ENCODE measurements at regions not wholly inside any gene's neighbourhood (a gene's known extent, or its start where the extent isn't known, plus 50 kb on each side); places are given as distances from the start of the nearest gene placed in this dataset.

DNA sequence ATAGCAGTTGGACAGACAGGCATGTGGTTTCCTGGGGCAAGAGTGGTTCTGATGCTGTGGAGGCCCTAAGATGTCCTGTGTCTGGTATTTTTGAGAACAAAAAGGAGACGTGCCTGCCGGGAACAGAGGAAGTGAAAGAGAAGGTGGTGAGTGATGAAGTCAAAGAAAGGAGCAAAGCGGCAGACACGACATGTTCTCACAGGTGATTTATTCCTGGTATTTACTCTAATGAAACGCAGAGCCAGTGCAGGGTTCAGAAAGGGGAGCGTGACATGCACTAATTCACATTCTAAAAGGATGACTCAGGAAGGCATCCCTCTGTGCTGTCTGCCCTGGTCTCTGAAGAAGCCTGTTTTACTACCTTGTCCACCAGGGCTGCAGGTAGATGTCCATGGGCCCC lies 211.0 kb downstream of the KCNE4 start:
- no peak for TF ChIP-seq EZH2 (IDR thresholded peaks at IDR 0.05; ENCODE audit: low read length, missing control alignments)
- TF ChIP-seq CTCF (conservative IDR thresholded peaks at IDR 0.05 in 1 of 2, IDR thresholded peaks at IDR 0.05 in 1 of 2; ENCODE audit: low read depth in 1 of 2, low read length in 2 of 2): no peak
- H2AFZ ChIP-seq (ENCODE audit: low read length): no peak overlapping the region
- DNase-seq (ENCODE audit: low read depth in 2 of 2): peak in 1 of 2 donors; percentile 54
- H4K20me1 ChIP-seq (ENCODE audit: control insufficient read depth, extremely low read depth, insufficient read depth, low read length): no peaks in the 10 kb centered on the region
- H3K4me3 ChIP-seq (replicated peaks in 1 of 4; ENCODE audit: control extremely low read depth in 1 of 4, insufficient read depth in 1 of 4, low read depth in 3 of 4, low read length in 4 of 4): no peak overlapping the region
- no peak overlapping the region for H3K4me2 ChIP-seq (ENCODE audit: extremely low read depth, insufficient read depth, low read length)
- no peaks in the 10 kb centered on the region for H3K4me1 ChIP-seq (ENCODE audit: control insufficient read depth, extremely low read depth, insufficient read depth, low read length)
- H3K9me3 ChIP-seq (ENCODE audit: control insufficient read depth, insufficient read depth, low read depth, low read length): no peaks in the 10 kb centered on the region
- no peaks in the 10 kb centered on the region for H3K79me2 ChIP-seq (ENCODE audit: control insufficient read depth, insufficient read depth, low read length)
- H3K9ac ChIP-seq (ENCODE audit: insufficient read depth, low read length): no peak overlapping the region
- H3K27me3 ChIP-seq (ENCODE audit: control insufficient read depth, insufficient read depth, low read length): no peaks in the 10 kb centered on the region
- no peaks in the 10 kb centered on the region for H3K36me3 ChIP-seq (ENCODE audit: control insufficient read depth, insufficient read depth, low read length)
- no peak overlapping the region for H3K27ac ChIP-seq (ENCODE audit: insufficient read depth, low read length)

- Histone ChIP-seq H3K79me2 (ENCODE audit: control insufficient read depth, insufficient read depth, low read length) (no peaks in the 10 kb centered on the region), H3K4me2 (ENCODE audit: extremely low read depth, insufficient read depth, low read length) (no peak overlapping the region), H3K9ac (ENCODE audit: insufficient read depth, low read length) (no peak overlapping the region), H2AFZ (ENCODE audit: low read length) (no peak overlapping the region), H3K27ac (ENCODE audit: insufficient read depth, low read length) (no peak overlapping the region), H3K36me3 (ENCODE audit: control insufficient read depth, insufficient read depth, low read length) (no peaks in the 10 kb centered on the region), H3K4me1 (ENCODE audit: control insufficient read depth, extremely low read depth, insufficient read depth, low read length) (no peaks in the 10 kb centered on the region), H3K27me3 (ENCODE audit: control insufficient read depth, insufficient read depth, low read length) (no peaks in the 10 kb centered on the region), H3K9me3 (ENCODE audit: control insufficient read depth, insufficient read depth, low read depth, low read length) (no peaks in the 10 kb centered on the region), H4K20me1 (ENCODE audit: control insufficient read depth, extremely low read depth, insufficient read depth, low read length) (no peaks in the 10 kb centered on the region), H3K4me3 (replicated peaks in 1 of 4; ENCODE audit: control extremely low read depth in 1 of 4, insufficient read depth in 1 of 4, low read depth in 3 of 4, low read length in 4 of 4) (no peak overlapping the region)
- DNase-seq (ENCODE audit: low read depth in 2 of 2): peak in 1 of 2 donors; percentile 2
- TF ChIP-seq EZH2 (IDR thresholded peaks at IDR 0.05; ENCODE audit: low read length, missing control alignments): no peak
- no peak for TF ChIP-seq CTCF (conservative IDR thresholded peaks at IDR 0.05 in 1 of 2, IDR thresholded peaks at IDR 0.05 in 1 of 2; ENCODE audit: low read depth in 1 of 2, low read length in 2 of 2)
Measured at GRCh38 chr2:223264541-223265193, 212.7 kb downstream of the KCNE4 start.

DNA sequence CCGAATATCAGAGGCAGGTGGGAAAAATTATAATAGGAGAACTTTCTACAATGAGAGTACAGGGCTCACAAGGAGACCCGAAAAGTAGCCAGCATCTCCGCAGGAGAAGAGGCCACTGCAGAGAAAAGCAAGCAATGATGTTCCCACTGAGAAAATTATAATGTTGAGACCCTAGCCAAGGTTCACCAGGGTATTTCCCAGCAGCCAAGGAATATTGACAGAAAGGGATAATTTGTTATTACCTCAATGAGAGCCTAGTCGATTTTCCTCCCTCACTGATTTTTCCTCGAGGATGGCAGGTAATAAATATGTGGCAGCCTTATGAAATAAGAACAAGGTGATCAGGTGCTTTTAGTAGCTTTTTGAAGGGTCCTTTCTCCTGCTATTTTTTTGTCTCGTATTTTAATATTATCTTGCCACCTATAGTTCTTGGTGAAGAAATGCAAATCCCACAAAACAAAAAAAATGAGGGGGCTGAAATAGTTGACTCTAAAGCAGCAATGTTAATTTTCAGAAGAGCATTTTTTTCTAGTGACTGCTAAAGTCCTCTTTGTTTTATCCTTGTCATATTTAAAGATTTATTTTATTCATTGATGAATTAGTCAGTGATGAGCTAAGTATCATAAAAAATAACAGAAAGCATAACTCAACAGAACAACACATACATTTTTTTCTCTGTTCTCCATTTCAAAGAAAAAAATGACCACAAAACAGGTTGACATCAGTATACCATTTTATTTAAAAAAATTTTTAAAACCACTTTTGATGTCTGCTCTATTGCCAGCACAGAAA lies 215.4 kb downstream of the KCNE4 start:
- Histone ChIP-seq H4K20me1 (ENCODE audit: control insufficient read depth, extremely low read depth, insufficient read depth, low read length) (no peaks in the 10 kb centered on the region), H3K27ac (ENCODE audit: insufficient read depth, low read length) (no peak overlapping the region), H3K9ac (ENCODE audit: insufficient read depth, low read length) (no peak overlapping the region), H3K79me2 (ENCODE audit: control insufficient read depth, insufficient read depth, low read length) (no peaks in the 10 kb centered on the region), H3K4me1 (ENCODE audit: control insufficient read depth, extremely low read depth, insufficient read depth, low read length) (no peaks in the 10 kb centered on the region), H3K4me3 (replicated peaks in 1 of 4; ENCODE audit: control extremely low read depth in 1 of 4, insufficient read depth in 1 of 4, low read depth in 3 of 4, low read length in 4 of 4) (no peak overlapping the region), H2AFZ (ENCODE audit: low read length) (no peak overlapping the region), H3K4me2 (ENCODE audit: extremely low read depth, insufficient read depth, low read length) (no peak overlapping the region), H3K27me3 (ENCODE audit: control insufficient read depth, insufficient read depth, low read length) (no peaks in the 10 kb centered on the region), H3K36me3 (ENCODE audit: control insufficient read depth, insufficient read depth, low read length) (no peaks in the 10 kb centered on the region), H3K9me3 (ENCODE audit: control insufficient read depth, insufficient read depth, low read depth, low read length) (no peaks in the 10 kb centered on the region)
- TF ChIP-seq EZH2 (IDR thresholded peaks at IDR 0.05; ENCODE audit: low read length, missing control alignments) (no peak), CTCF (conservative IDR thresholded peaks at IDR 0.05 in 1 of 2, IDR thresholded peaks at IDR 0.05 in 1 of 2; ENCODE audit: low read depth in 1 of 2, low read length in 2 of 2) (no peak)
- DNase-seq (ENCODE audit: low read depth in 2 of 2): no peak

Measured in fibroblast of lung (primary cell).